GM04504 (cell line): ENCODE measurements at regions not wholly inside any gene's neighbourhood (a gene's known extent, or its start where the extent isn't known, plus 50 kb on each side); places are given as distances from the start of the nearest gene placed in this dataset.

ENCODE experiments used
- DNase-seq: peaks from one replicate; pipeline ENCODE4 v3.0.0-alpha.2; 2012; ENCODE audit warnings: low read depth

DNA sequence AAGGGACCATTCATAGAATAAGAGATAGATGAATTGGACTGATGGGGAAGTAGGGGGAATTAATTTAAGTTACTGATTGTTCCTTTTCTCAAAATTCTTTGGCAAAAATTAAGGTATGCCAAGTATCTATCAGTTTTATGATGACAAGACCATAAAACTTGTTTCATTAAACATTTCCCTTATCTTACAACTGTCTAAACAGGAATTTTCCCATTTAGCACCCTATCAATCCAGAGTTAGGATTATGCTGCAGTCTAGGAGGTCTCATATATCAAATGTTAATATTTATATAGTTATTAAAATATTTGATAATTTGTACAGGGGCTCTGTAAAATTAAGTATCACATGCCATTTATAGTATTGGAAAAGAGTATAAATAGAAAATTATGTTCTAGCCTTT is 51.5 kb upstream of the ARID1B start:
- DNase-seq = no peak

DNA sequence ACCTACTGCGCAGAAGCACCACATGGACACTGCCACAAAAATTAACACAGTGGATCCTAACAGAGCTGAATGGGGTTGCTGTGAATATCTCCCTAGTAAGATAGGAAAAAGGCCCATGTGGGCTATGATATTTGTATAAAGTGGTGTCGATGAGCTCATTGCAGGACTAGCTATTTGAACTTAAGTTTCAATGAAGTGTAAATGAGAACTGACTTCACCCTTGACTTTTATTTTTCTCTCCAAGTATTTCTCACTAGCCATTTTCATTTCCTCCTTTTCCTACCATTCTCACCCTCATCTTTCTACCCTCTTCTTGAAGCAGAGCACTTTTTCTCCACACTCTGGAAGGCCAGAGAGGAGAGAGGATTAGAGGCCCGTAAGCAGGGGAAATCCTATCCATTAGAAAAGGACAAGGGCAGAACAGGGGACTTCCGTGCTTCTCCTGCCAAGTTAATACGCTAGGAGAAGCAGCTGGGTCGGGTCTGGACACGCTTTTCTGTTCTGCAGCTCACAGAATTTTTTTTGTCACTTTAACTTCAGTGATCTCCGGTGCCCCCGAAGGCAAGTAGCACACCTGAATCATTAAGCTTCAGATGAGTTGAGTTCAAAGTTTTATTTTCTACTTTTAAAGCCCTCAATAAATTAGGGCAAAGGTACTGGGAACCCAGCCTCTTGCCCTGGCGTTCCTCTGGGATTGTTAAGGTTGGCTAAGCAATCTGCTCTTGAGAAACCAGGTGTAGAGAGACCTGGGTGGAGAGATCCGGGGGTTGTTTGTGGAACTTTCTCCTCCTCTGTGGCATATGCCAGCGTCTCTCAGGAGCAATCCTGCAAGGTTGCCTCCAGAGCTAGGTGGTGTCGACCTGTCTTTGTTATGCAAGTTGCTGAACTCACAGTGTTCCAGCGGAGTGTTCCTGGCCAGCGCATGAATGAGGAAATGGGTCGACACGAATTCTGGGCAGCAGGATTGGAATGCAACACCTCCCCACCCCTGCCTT is 56.2 kb upstream of the ARID1B start:
- no peak for DNase-seq

DNA sequence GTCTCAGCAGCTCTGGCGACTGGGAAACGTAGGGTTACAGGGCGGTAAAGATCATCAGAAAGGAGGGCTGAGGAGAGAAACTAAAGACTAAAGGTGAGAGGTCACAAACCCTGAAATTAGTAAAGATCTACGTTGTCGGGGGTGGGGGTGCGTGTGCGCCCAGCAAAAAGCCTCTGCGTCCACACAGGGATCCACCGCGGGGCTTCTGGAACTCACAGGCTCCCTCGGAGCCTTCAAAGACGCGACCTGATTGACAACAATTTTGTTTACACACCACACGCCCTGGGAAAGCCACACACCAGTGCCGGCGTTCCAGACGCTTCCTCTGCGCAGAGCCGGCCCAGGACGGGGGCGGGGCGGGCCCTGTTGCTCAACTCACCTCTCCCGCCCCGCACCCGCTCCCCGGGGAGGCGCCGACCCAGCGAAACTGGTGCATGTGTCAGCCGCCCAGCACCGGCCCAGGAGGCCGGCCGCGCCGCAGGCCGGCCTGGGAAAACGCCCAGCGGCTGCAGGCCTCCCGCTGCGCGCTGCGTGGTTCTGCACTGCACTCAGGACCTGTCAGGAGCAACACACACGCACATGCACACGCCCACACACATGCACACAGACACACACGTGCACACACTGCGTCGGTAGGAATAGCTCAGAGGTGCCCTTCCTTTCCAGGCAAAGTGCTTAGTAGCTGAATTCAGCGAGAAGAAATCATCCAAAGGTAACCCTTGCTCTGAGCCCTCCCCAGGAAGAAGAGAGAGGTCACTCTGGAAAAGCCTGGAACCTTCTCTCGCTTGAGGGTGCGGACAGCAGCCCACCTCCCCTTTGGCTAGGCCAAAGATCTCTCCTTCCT is 57.2 kb upstream of the ARID1B start:
- DNase-seq = peak; percentile 90

DNA sequence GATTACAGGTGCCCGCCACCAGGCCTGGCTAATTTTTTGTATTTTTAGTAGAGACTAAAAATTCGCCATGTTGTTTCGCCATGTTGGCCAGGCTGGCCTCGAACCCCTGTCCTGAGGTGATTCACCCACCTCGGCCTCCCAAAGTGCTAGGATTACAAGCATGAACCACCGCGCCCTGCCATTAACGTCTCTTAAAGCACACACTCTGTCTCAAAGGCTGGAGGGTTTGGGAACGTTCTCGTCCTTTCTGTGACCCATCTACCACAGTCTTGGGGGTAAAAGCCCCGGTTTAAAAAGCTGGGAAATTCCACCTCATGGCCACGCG is 57.8 kb upstream of the ARID1B start:
- DNase-seq = no peak

DNA sequence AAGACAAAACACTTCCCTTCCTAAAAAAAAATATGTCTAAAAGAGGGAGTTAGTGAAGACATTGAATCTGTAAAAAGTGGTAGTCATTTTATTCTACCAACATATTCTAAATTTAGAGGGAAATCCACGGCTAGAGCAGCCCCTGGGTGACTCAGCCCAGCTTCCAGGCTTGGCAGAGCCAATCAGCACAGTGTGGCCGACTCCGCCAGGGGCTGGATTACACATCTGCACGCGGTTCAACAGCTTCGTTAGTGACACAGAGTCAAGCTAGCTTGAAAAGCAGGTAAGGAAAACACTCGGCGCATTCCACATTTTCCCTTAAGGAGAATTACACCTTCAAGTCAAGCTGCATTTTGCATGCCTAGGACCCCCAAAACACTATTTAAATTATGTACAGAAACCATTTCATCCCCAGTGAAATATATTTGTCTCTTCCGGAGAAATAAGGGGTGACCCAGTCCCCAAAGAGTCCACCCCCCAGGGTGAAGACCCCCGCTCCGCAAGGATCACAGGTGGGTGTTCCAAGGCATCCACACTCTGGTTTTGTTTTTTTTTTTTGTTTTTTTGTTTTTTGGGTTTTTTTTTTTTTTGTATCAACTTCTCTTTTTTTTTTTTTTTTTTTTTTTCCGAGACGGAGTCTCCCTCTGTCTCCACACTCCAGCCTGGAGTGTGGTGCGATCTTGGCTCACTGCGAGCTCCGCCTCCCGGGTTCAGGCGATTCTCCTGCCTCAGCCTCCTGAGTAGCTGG is 58.4 kb upstream of the ARID1B start:
- DNase-seq = peak; percentile 41

DNA sequence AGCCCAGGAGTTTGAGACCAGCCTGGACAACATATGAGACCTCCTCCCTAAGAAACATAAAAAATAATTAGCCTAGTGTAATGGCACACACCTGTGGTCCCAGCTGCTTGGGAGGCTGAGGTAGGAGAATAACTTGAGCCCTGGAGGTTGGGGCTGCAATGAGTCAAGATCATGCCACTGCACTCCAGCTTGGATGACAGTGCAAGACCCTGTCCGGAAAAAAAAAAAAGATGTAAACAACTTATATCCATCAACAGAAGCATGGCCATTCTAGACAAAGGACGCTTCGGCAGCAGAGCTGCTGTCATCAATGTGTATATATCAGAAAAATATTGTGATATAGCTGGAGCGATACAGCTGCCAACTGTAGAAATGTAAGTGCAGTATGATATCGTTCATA is 59.6 kb upstream of the ARID1B start:
- DNase-seq = no peak

DNA sequence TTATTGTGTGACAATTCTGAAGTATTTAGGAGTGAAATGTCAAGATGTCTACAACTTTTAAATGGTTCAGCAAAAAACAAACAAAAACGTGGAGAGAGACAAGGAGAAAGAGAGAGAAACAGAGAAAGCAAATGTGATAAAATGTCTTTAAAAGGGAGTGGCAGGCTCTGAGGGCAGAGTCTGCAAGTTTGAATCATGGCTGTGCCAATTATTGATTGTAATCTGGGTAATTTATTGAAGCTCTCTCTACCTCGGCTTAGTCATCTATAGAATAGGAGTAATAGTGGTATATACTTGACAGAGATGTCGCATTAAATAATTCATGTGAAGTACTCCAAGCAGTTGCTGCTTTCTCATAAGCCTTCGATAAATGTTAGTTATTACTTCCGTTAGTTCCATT is 61.3 kb upstream of the ARID1B start:
- no peak for DNase-seq

DNA sequence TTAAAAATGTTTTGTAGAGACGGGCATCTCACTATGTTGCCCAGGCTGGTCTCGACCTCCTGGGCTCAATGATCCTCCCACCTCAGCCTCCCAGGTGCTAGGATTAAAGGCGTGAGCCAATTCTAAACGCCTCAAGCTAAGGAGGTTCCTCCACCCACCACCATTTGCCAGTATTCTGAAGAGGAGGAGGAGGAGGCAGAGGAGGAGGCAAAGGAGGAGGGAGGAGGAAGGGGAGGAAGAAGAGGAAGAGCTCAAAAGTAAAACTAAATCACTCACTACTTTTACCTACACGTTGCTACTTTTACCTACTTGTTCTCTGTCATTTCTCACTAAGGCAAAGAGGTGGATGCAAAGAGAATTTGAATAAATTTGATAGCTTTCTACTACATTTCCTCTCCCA is 63.6 kb upstream of the ARID1B start:
- no peak for DNase-seq

DNA sequence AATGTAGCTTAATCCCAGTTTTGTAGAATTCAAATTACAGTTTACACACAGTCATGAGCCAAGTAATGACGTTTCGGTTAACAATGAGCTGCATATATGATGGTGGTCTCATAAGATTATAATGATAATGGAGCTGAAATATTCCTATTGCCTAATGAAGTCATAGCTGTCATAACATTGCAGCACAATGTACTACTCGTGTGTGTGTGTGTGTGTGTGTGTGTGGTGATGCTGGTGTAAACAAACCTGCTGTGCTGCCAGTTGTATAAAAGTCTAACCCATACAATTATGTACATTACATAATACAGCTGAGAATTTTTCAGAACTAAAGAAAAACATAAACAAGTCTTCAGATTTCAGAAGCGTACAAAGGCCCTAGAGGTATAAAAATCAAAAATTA is 66.7 kb upstream of the ARID1B start:
- DNase-seq = no peak

DNA sequence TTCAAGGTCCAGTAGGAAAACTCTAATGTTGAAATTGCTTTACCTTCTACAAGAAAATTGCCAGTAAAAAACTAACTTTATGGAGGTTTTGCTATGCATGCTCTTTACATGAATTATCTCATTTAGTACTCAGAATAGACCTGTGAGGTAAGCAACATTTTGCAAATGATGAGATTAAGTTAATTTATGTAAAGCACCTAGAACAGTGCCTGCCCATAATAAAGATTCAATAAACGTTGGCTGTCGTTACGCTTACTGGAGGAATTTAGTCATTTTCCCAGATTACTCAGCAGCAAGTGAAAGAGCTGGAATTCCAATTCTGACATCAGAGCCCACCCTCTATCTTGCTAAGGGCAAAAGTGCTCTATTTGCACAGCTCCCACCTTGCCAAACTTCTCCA is 69.4 kb upstream of the ARID1B start:
- DNase-seq = no peak

DNA sequence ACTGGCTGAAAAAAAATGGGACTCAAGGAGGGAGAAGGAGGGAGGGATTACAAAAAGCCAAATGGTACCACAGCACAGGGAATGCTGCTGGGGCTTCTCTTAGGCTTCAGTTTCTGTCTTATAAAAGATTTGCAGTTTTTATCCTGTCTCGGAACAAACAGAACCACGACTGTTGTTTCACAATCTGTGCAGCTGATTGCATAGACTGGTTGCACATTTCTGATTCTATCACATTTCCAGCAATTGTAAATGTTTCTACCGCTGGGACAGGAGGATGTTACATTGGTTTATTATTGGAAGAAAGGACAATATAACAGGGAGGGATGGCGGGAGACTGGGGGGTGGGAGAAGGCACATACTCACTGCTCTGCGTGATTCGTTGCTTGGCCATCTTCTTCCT is 73.5 kb upstream of the ARID1B start:
- no peak for DNase-seq

DNA sequence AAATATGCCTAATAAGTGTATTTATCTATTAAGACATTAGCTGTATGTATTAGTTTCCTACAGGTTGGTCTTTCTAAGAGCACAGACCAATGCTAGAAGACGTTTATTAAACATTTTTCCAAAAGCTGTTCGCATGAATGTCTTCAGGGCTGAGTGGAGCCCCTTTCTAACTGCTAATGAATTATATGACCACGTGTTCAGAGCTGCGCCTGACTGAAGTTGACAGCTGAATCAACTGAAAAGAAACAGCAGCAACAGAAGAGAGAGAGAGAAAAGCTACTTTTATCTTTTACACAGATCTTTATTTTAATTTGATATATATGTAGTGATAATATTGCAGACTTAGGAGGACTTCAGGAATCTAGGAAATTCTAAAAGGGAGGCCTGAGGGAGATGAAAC is 75.2 kb upstream of the ARID1B start:
- no peak for DNase-seq

DNA sequence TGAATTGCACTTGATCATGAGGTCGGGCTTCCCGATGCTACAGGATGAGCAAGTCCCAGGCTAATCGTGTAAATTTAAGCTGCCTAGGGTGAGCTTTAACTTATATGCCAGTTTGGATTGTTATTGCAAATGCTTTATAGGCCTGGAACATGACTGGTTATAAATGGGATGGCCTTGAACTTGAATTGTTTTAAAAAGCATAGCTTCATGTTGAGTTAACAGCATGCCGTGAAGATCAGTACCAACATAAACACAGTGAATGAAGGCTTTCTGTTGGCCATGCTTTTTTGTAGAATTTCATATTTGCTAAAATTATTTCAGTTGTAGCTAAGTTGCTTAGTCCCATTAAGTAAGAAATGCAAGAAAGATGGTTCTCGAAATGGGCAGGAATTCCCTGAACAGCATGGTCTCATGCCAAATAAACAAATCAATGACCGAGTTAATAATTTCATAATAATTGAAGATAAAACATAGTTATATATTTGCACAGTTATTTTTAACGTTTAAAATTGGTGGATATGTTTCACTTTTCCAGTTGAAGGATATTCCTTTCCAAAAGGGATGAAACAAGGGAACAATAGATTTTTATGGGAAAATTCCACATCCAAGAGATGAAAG is 76.6 kb upstream of the ARID1B start:
- no peak for DNase-seq

DNA sequence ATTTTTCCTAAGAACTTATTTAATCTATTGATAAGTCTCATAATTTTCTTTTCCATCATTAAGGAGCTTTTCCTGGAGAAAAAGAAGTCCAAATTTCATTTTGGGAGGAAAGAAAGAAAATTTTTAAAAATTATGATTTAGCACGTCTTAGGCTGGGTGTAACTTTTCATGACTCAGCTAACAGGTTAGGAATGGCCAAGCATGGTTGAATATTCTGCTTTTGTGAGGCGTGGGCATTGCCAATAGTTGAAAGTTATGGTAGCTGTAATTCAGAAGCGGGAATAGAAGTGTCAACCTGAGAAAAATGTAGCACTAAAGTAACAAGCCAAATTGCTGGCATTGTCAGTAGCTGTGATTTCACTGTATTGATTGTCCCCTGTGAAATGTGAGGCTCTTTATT is 77.2 kb upstream of the ARID1B start:
- DNase-seq = no peak

DNA sequence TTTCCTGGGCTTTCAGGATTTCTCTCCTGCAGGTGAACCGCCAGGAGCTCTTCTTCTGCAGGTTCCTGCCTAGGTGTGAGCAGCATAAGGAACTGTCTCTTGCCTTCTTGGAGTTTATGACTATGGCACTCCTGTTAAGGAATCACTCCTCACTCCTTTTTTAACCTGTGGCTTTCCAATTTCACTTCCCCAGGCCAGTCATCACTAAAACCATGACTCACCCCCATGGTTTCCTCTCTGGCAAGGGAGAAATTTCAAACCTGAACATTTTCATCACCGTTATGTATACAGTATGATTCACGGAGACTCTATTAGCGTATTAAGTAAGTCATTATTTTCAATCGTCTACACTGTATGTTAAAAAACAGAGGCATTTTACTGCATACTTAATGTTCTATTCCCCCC is 78.2 kb upstream of the ARID1B start:
- no peak for DNase-seq

DNA sequence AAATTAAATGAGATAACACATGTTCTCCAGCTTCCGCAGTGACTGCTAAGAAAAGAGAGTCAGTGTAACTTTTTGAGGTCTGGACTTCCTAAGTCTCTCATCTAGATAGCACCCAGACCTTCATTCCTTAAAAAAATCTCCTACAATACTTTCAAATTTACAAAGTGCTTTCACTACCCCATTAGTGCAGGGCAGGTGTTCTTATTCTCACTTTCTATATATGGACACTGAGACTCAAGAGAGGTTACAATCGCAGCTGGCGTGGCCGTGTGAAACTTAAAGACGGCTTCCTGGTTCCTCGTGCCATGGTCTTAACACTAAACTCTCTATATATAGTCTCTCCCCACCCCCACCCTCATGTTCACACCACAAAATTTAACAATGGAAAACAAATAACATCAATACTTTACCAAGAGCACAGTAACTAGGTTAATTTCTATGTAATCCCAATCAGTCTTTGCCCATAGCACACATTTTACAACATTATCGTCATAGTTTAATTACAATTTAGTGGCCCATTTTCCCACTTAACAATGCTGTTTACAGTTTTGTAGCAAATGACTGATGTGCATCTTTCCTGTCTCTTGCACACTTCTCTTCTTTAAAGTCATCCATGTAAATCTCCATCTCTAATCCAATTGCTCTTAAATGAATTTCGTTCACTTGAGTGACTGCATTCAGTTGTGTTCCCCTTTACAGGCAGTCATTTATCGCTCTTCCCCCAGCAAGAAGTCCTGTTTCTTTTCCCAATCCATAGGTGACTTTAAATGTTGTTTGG is 78.8 kb upstream of the ARID1B start:
- DNase-seq = no peak

DNA sequence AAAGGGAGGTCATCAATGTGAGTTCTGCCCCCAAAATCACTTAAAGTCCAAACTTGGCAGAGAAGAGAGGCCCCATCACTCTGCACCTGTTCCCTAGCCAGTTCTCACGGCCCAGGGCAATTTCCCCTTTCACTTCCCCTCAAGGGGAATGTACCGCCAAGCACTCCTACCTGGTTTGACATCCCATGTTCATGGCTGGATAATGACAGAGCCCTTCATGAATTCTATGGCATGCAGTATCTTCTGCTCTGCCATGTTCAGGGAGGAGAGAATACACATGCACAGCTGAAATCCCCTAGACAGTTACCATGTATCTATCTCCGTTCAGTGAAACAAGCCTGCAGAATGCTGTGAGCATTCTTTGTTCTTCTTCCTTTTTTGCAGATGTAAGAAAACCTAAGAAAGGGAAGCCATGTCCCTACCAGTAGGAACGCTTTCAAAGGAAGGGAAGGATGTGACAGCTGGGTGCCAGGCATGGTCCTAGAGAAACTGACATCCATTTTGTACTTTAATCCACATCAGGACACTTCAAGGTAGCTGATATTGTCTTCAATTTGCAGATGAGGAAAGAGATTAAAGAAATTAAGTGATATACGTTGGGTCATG is 79.8 kb upstream of the ARID1B start:
- DNase-seq = no peak

DNA sequence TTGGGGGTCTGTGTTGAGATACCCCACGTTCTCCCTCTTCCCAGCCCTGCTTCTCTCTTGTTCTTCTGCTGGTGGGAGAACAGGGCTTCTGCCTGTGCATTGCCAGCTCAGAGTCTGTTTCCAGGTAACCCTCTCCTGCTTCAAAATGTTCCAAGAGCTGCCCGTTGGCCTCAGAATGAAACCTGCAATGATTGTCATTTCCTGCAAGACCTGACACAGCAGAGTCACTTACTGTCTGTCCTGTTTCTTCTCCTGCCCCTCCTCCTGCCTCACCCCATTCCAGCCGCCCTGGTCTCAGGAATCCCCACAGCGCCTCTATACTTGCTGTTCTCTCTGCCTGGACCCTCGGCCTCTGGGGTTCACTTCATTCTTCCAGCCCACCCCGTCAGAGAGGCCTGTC is 81.4 kb upstream of the ARID1B start:
- DNase-seq = no peak

DNA sequence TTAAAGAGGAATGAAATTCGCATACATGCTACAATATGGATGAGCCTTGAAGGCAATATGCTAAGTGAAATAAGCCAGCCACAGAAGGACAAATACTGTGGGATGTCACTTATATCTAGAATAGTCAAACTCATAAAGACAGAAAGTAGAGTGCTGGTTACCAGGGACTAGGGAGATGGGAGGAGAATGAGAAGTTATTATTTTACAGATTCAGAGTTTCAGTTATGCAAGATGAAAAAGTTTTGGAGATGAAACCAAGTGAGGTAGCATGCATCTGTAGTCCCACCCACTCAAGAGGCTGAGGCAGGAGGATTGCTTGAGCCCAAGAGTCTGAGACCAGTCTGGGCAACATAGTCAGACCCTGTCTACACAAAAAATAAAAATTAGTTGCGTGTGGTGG is 82.5 kb upstream of the ARID1B start:
- no peak for DNase-seq

DNA sequence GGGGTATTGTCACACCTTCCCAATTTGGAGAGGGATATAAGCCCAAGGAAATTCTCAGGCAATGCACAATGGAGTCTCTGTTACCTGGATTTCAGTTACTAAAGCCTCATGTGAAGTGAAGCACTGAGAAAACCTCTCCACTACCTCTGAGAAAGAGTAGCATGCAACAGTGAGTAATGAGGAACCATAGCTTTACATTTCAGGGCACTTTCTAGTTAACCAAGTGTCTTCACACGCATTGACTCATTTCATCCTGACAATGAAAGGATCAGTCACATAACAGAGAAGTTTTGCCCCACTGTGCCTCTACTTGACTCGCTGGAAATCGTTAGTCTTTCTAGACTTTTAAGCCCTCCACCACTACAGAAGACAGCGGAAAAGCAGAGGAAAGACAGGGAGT is 86.2 kb upstream of the ARID1B start:
- DNase-seq = no peak

DNA sequence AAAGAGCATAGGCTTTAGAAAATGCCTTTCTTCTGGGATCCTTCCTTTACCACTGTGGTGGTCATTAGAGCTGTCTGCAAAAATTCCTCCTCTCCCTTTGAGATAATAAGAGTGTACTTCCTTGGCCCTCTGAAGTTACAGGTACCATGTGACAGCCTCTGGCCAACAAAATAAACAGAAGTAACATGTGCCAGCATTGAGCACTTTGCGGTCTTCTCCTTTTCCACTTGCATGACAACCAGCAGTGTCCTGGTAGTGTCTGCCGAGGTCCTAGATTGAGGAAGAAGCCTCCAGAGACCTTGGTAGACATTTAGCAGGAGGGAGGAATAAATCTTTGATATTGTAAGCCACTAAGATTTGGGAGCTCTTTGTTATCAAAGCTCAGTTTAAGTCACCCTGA is 87.5 kb upstream of the ARID1B start:
- DNase-seq = no peak
